Body of pancreas (tissue), 4 donors: ENCODE measurements at regions not wholly inside any gene's neighbourhood (a gene's known extent, or its start where the extent isn't known, plus 50 kb on each side); places are given as distances from the start of the nearest gene placed in this dataset.

Experiments
- POLR2A ChIP-seq, 3 donors: fragments of 450-650 bp; IDR thresholded peaks; one replicate each; pipeline ENCODE4 v1.6.1; 2016; ENCODE audit warnings: antibody characterized with exemption in 3 of 3, mild to moderate bottlenecking in 2 of 3
- TF ChIP-seq, protein P1 (sequence below), 7 experiments: fragments of 450-650 bp in 4 of 7; fragments of 200-600 bp in 3 of 7; sonication (generic) in 3 of 7; IDR thresholded peaks; one replicate each; pipeline ENCODE4 v1.5.1; 2016 to 2019; ENCODE audit warnings: antibody characterized with exemption in 7 of 7

DNA sequence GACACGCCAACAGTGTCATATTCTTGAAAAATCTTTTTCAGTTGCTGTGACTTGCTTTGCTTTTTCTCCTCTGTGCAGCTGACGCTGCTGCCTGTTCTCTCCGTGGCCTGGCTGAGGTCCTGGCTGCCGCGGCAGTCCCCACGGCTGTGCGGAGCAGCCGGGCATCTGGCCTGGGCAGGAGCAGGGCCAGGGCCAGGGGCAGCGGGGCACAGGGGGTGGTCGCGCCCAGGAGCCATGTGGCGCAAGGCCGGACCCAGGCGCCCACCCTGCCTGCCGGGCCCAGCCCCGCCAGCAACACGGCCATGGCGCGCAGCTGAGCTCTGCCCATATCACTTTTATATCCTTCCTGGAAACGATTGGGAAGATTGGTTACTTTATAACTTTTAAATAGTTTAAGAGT lies 109.4 kb upstream of the ACBD5 start:
- TF ChIP-seq, protein P1, sequence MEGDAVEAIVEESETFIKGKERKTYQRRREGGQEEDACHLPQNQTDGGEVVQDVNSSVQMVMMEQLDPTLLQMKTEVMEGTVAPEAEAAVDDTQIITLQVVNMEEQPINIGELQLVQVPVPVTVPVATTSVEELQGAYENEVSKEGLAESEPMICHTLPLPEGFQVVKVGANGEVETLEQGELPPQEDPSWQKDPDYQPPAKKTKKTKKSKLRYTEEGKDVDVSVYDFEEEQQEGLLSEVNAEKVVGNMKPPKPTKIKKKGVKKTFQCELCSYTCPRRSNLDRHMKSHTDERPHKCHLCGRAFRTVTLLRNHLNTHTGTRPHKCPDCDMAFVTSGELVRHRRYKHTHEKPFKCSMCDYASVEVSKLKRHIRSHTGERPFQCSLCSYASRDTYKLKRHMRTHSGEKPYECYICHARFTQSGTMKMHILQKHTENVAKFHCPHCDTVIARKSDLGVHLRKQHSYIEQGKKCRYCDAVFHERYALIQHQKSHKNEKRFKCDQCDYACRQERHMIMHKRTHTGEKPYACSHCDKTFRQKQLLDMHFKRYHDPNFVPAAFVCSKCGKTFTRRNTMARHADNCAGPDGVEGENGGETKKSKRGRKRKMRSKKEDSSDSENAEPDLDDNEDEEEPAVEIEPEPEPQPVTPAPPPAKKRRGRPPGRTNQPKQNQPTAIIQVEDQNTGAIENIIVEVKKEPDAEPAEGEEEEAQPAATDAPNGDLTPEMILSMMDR (IDR thresholded peaks at IDR 0.05): no peak
- no peak for TF ChIP-seq POLR2A (IDR thresholded peaks at IDR 0.05)
